K562 (cell line): ENCODE measurements at regions not wholly inside any gene's neighbourhood (a gene's known extent, or its start where the extent isn't known, plus 50 kb on each side); places are given as distances from the start of the nearest gene placed in this dataset.

Experiments used
- ATAC-seq: fragments of 200-7000 bp; cut with Tn5 transposase; 3 replicates; pipeline ENCODE4 v1.9.1; 2020; ENCODE audit warnings: moderate library complexity
- BruUV-seq: library from RNA; stranded (reverse); fragments of 400-500 nt; replicated peaks from 2 replicates; lab custom pipeline; 2021; lab: Mats Ljungman, UMichigan
- CTCF ChIA-PET: fragments of 300-600 bp; formaldehyde crosslinking; extraction: SDS; loops from one replicate; lab custom pipeline; 2021; ENCODE audit warnings: low intra/inter-chr PET ratio; lab: Yijun Ruan, JAX
- POLR2A ChIA-PET: fragments of 300-600, 350-650 bp; sonication (Branson Sonifier 250); formaldehyde crosslinking; extraction: SDS; loops from one replicate; lab custom pipeline; 2021; ENCODE audit warnings: antibody characterized with exemption, inconsistent platforms; lab: Yijun Ruan, JAX
- DNase-seq, 4 experiments: peaks; one replicate each; pipeline versions ENCODE4 v3.0.0 to v3.0.0-alpha.2; 2011 to 2018; ENCODE audit warnings: low spot score in 3 of 4, mixed read lengths in 3 of 4; ENCODE audit errors: extremely low read depth in 1 of 4
- FAIRE-seq: peaks from 2 replicates; lab custom pipeline; 2011; peaks lifted over from hg19 to GRCh38; lab: Jason Lieb, UNC
- H2AFZ ChIP-seq: 2 replicates; pipeline ENCODE4 v1.6.0; 2011; ENCODE audit warnings: low read depth, low read length, control low read depth, inconsistent platforms
- H3K27ac ChIP-seq: fragments of 200-600 bp; 3 replicates; pipeline ENCODE4 v1.8.0; 2011; ENCODE audit warnings: low read depth, mild to moderate bottlenecking, control low read depth, inconsistent platforms, low read length, moderate library complexity, mixed read lengths; ENCODE audit errors: extremely low read depth
- H3K27me3 ChIP-seq, 2 experiments: fragments of 300-600 bp in 1 of 2; 2 replicates in 1 of 2; 3 replicates in 1 of 2; pipeline versions ENCODE4 v1.6.0 to v1.8.0; 2011; ENCODE audit warnings: inconsistent platforms in 2 of 2, low read length in 2 of 2, mild to moderate bottlenecking in 1 of 2, mixed read lengths in 1 of 2, moderate library complexity in 1 of 2; ENCODE audit not compliant: control insufficient read depth in 2 of 2, insufficient read depth in 2 of 2
- H3K36me3 ChIP-seq: fragments of 300-600 bp; 3 replicates; pipeline ENCODE4 v1.8.0; 2011; ENCODE audit warnings: mild to moderate bottlenecking, low read length, inconsistent platforms; ENCODE audit not compliant: control insufficient read depth, insufficient read depth
- H3K4me1 ChIP-seq, 2 experiments: fragments of 200-600 bp in 1 of 2; replicated peaks in 1 of 2; 2 replicates in 1 of 2; 3 replicates in 1 of 2; pipeline versions ENCODE4 v1.5.1 to v1.8.0; 2011; ENCODE audit warnings: inconsistent platforms in 2 of 2, low read length in 2 of 2, mild to moderate bottlenecking in 1 of 2, mixed read lengths in 1 of 2, moderate library complexity in 1 of 2; ENCODE audit not compliant: control insufficient read depth in 2 of 2, insufficient read depth in 2 of 2
- H3K4me2 ChIP-seq: 2 replicates; pipeline ENCODE4 v1.6.1; 2011; ENCODE audit warnings: low read length, control low read depth, inconsistent platforms, mixed read lengths; ENCODE audit not compliant: insufficient read depth
- H3K4me3 ChIP-seq: fragments of 200-600 bp; sonication (generic), shearing (Covaris generic); 2 replicates; pipeline ENCODE4 v1.5.1; 2016; ENCODE audit warnings: control low read depth, inconsistent platforms
- H3K79me2 ChIP-seq: fragments of 200-600 bp; 3 replicates; pipeline ENCODE4 v1.8.0; 2011; ENCODE audit warnings: low read length, inconsistent platforms; ENCODE audit not compliant: control insufficient read depth, insufficient read depth
- H3K9ac ChIP-seq, 2 experiments: 2 replicates each; pipeline versions ENCODE4 v1.6.0 to v1.6.1; 2011; ENCODE audit warnings: low read depth in 2 of 2, low read length in 2 of 2, control low read depth in 1 of 2, inconsistent platforms in 1 of 2, mild to moderate bottlenecking in 1 of 2, mixed read lengths in 1 of 2; ENCODE audit not compliant: insufficient read depth in 1 of 2
- H3K9me1 ChIP-seq: one replicate; pipeline ENCODE4 v1.6.0; 2011; ENCODE audit warnings: inconsistent platforms, mild to moderate bottlenecking, low read length, moderate library complexity; ENCODE audit not compliant: control insufficient read depth, insufficient read depth
- H3K9me3 ChIP-seq: replicated peaks from 2 replicates; pipeline ENCODE4 v1.5.1; 2011; ENCODE audit warnings: low read depth, low read length, inconsistent platforms; ENCODE audit not compliant: control insufficient read depth, insufficient read depth
- H4K20me1 ChIP-seq: replicated peaks from 2 replicates; pipeline ENCODE4 v1.6.1; 2011; ENCODE audit warnings: low read length, inconsistent platforms, mixed read lengths; ENCODE audit not compliant: control insufficient read depth, insufficient read depth
- ELF4 ChIP-seq: fragments of 450-650 bp; formaldehyde crosslinking; IDR thresholded peaks from 2 replicates; pipeline ENCODE4 v1.4.0; 2022; ENCODE audit warnings: missing genetic modification characterization
- ESRRB ChIP-seq: fragments of 250-450 bp; sonication (Bioruptor Pico); IDR thresholded peaks from 2 replicates; pipeline ENCODE4 v1.5.0; 2020; ENCODE audit warnings: mild to moderate bottlenecking, moderate library complexity, borderline replicate concordance
- FOXA1 ChIP-seq: fragments of 450-650 bp; IDR thresholded peaks from 2 replicates; pipeline ENCODE4 v1.6.1; 2016; ENCODE audit warnings: mild to moderate bottlenecking, borderline replicate concordance
- FOXO4 ChIP-seq: fragments of 450-650 bp; formaldehyde crosslinking; IDR thresholded peaks from 2 replicates; pipeline ENCODE4 v1.4.0; 2020; ENCODE audit warnings: mild to moderate bottlenecking, moderate library complexity
- MIER1 ChIP-seq: fragments of 450-650 bp; IDR thresholded peaks from 2 replicates; pipeline ENCODE4 v1.6.1; 2016; ENCODE audit warnings: antibody characterized with exemption, mild to moderate bottlenecking, low read depth
- NKRF ChIP-seq: fragments of 450-650 bp; IDR thresholded peaks from 2 replicates; pipeline ENCODE4 v1.6.1; 2016; ENCODE audit warnings: borderline replicate concordance
- POLR3G ChIP-seq: IDR thresholded peaks from 2 replicates; pipeline ENCODE4 v1.6.1; 2011; ENCODE audit not compliant: insufficient read length, insufficient replicate concordance; ENCODE audit errors: extremely low read depth
- PRPF4 ChIP-seq: fragments of 200-400 bp; formaldehyde crosslinking; IDR thresholded peaks from one replicate; pipeline ENCODE4 v1.6.1; 2017; ENCODE audit warnings: low read length, low read depth, mild to moderate bottlenecking; ENCODE audit not compliant: insufficient read depth, poor library complexity, severe bottlenecking
- SIN3B ChIP-seq: fragments of 450-650 bp; IDR thresholded peaks from 2 replicates; pipeline ENCODE4 v1.6.1; 2017; ENCODE audit warnings: low read depth, mild to moderate bottlenecking, moderate library complexity
- SIRT6 ChIP-seq: IDR thresholded peaks from one replicate; pipeline ENCODE4 v1.6.1; 2012; ENCODE audit warnings: low read depth, mild to moderate bottlenecking, control low read depth, inconsistent platforms, low read length, moderate library complexity
- ZBTB43 ChIP-seq: sonication (generic); formaldehyde crosslinking; IDR thresholded peaks from 2 replicates; pipeline ENCODE4 v1.8.0; 2023; ENCODE audit warnings: mild to moderate bottlenecking, missing genetic modification reagents
- ZBTB7A ChIP-seq: IDR thresholded peaks from 2 replicates; pipeline ENCODE4 v1.6.1; 2011; ENCODE audit warnings: low read depth, mild to moderate bottlenecking, low read length, moderate library complexity, borderline replicate concordance; ENCODE audit not compliant: control insufficient read depth
- ZC3H4 ChIP-seq: sonication (generic); formaldehyde crosslinking; IDR thresholded peaks from 2 replicates; pipeline ENCODE4 v1.9.0; 2021; ENCODE audit warnings: missing genetic modification reagents, borderline replicate concordance
- ZFP91 ChIP-seq: sonication (generic); formaldehyde crosslinking; IDR thresholded peaks from 2 replicates; pipeline ENCODE4 v1.8.0; 2022; ENCODE audit warnings: mild to moderate bottlenecking, missing genetic modification reagents
- ZNF140 ChIP-seq: fragments of 250-450 bp; sonication (Bioruptor Pico); IDR thresholded peaks from 2 replicates; pipeline ENCODE4 v1.8.0; 2021; ENCODE audit warnings: moderate library complexity, mild to moderate bottlenecking, inconsistent platforms
- ZNF384 ChIP-seq: IDR thresholded peaks from 2 replicates; pipeline ENCODE4 v1.6.1; 2012; ENCODE audit warnings: low read depth, low read length, improper control_type of control experiment
- ZNF584 ChIP-seq: fragments of 200-800 bp; sonication (Bioruptor generic); IDR thresholded peaks from 2 replicates; pipeline ENCODE4 v1.6.1; 2016; ENCODE audit warnings: low read depth, mild to moderate bottlenecking, missing genetic modification characterization, missing compliant biosample characterization
- WGBS: fragments of 100-300 bp; shearing (Covaris generic); methylation state at CpG from one replicate; pipeline ENCODE4 v1.1.6; 2016; ENCODE audit warnings: low coverage, mixed read lengths; ENCODE audit not compliant: insufficient coverage; ENCODE audit errors: missing lambda C conversion rate; 5-methylcytosine and 5-hydroxymethylcytosine counted together
- in situ Hi-C: fragments of 300-500 bp; cut with MboI; formaldehyde crosslinking; loops from 4 replicates; pipeline ENCODE4 v1.15.0; 2018; ENCODE audit warnings: inconsistent platforms, mixed read lengths
- intact Hi-C: fragments of 100-400 bp; cut with micrococcal nuclease; formaldehyde crosslinking; loops from 2 replicates; pipeline ENCODE4 v1.14.2; 2022

GRCh38 chr2:52072949-52073348, 1041.0 kb upstream of the NRXN1 start:
- FAIRE-seq, result no peak
- no peak for TF ChIP-seq FOXA1
- no peak for TF ChIP-seq SIRT6
- TF ChIP-seq ZNF384, result no peak
- no peak for TF ChIP-seq POLR3G
- TF ChIP-seq ESRRB (CRISPR knock-in tag), result no peak
- TF ChIP-seq FOXO4 (CRISPR knock-in tag), result no peak
- TF ChIP-seq ELF4 (CRISPR knock-in tag), result no peak
- no peak for TF ChIP-seq ZFP91
- TF ChIP-seq NKRF, result no peak
- no peak for TF ChIP-seq ZBTB7A
- TF ChIP-seq ZNF584 (CRISPR knock-in tag), result no peak
- no peak for TF ChIP-seq SIN3B
- TF ChIP-seq ZC3H4 (CRISPR knock-in tag), result no peak
- no peak for TF ChIP-seq MIER1
- no peak for TF ChIP-seq ZNF140
- no peak for TF ChIP-seq PRPF4
- TF ChIP-seq ZBTB43 (CRISPR knock-in tag), result no peak

More at GRCh38 chr2:52072949-52073348, 1041.0 kb upstream of the NRXN1 start:
- no peak overlapping the region for H3K9ac ChIP-seq
- H3K27ac ChIP-seq, result no peak overlapping the region
- no TSS peak for BruUV-seq
- POLR2A ChIA-PET, result no interaction called here
- no peaks in the 10 kb centered on the region for H4K20me1 ChIP-seq
- in situ Hi-C loops (no loop called here), intact Hi-C loops (no loop called here)
- H3K4me2 ChIP-seq, result no peak overlapping the region
- H3K36me3 ChIP-seq, result no peaks in the 10 kb centered on the region
- H3K27me3 ChIP-seq, result no peaks in the 10 kb centered on the region
- no peaks in the 10 kb centered on the region for H3K79me2 ChIP-seq
- CTCF ChIA-PET, result no interaction called here
- H3K4me1 ChIP-seq, result no peaks in the 10 kb centered on the region
- 0% methylated on average over 2 of the region's 2 CpGs for whole genome bisulfite sequencing
- H3K9me3 ChIP-seq, result no peaks in the 10 kb centered on the region
- H2AFZ ChIP-seq, result no peak overlapping the region
- H3K4me3 ChIP-seq, result no peak overlapping the region
- DNase-seq (no peak), ATAC-seq (no peak)
- no peaks in the 10 kb centered on the region for H3K9me1 ChIP-seq
